A549 (cell line): ENCODE measurements at regions not wholly inside any gene's neighbourhood (a gene's known extent, or its start where the extent isn't known, plus 50 kb on each side); places are given as distances from the start of the nearest gene placed in this dataset.

ENCODE experiments used
- ATAC-seq, 2 experiments: fragments of 200-7000 bp in 1 of 2; fragments of >200 bp in 1 of 2; cut with Nextera tagmentation in 1 of 2; cut with Tn5 transposase in 1 of 2; 3 replicates each; pipeline versions ENCODE4 v1.8.0 to v1.9.1; 2018 to 2020; ENCODE audit warnings: mild to moderate bottlenecking in 1 of 2, moderate library complexity in 1 of 2
- CTCF ChIA-PET: fragments of 300-600 bp; sonication (Branson Sonifier 250); formaldehyde crosslinking; extraction: SDS; loops from one replicate; lab custom pipeline; 2021; ENCODE audit warnings: antibody characterized with exemption, inconsistent platforms; lab: Yijun Ruan, JAX
- POLR2A ChIA-PET: fragments of 350-600 bp; formaldehyde crosslinking; extraction: SDS; loops from one replicate; lab custom pipeline; 2021; ENCODE audit warnings: antibody characterized with exemption, inconsistent platforms; lab: Yijun Ruan, JAX
- DNase-seq, 2 experiments: peaks; one replicate each; pipeline versions ENCODE4 v3.0.0 to v3.0.0-alpha.2; 2011 to 2016; ENCODE audit warnings: low read depth in 1 of 2, low spot score in 1 of 2
- FAIRE-seq: peaks from 2 replicates; lab custom pipeline; 2011; peaks lifted over from hg19 to GRCh38; lab: Jason Lieb, UNC
- H3K27ac ChIP-seq, 2 experiments: fragments of >200 bp; sonication (Bioruptor Twin); formaldehyde crosslinking; 3 replicates each; pipeline ENCODE4 v1.5.1; 2016 to 2017
- H3K4me1 ChIP-seq: fragments of >200 bp; sonication (Bioruptor Twin); formaldehyde crosslinking; 3 replicates; pipeline ENCODE4 v1.6.1; 2016
- H3K4me2 ChIP-seq: fragments of >200 bp; sonication (Bioruptor Twin); formaldehyde crosslinking; 3 replicates; pipeline ENCODE4 v1.6.1; 2016
- H3K4me3 ChIP-seq: fragments of >200 bp; sonication (Bioruptor Twin); formaldehyde crosslinking; 3 replicates; pipeline ENCODE4 v1.5.1; 2016
- H3K9me3 ChIP-seq: fragments of >200 bp; sonication (Bioruptor Twin); formaldehyde crosslinking; 3 replicates; pipeline ENCODE4 v1.6.1; 2016
- CBX8 ChIP-seq: fragments of 200-600 bp; sonication (generic); IDR thresholded peaks from 2 replicates; pipeline ENCODE4 v1.6.1; 2016
- CEBPB ChIP-seq, 2 experiments: fragments of >200 bp in 1 of 2; sonication (Bioruptor Twin) in 1 of 2; formaldehyde crosslinking in 1 of 2; IDR thresholded peaks; 2 replicates each; pipeline ENCODE4 v1.6.1; 2012 to 2016
- EHF ChIP-seq: fragments of 250-450 bp; sonication (Bioruptor Pico); IDR thresholded peaks from 2 replicates; pipeline ENCODE4 v1.5.0; 2020; ENCODE audit warnings: mild to moderate bottlenecking
- FOSL2 ChIP-seq, 2 experiments: fragments of 450-650 bp in 1 of 2; fragments of >200 bp in 1 of 2; sonication (Bioruptor Twin) in 1 of 2; formaldehyde crosslinking; IDR thresholded peaks; 2 replicates each; pipeline versions ENCODE4 v1.5.0 to v1.6.1; 2016 to 2020; ENCODE audit warnings: mild to moderate bottlenecking in 1 of 2, moderate library complexity in 1 of 2
- FOXS1 ChIP-seq: fragments of 250-450 bp; sonication (Bioruptor Pico); IDR thresholded peaks from 2 replicates; pipeline ENCODE4 v1.5.0; 2020; ENCODE audit warnings: mild to moderate bottlenecking, moderate library complexity
- JUNB ChIP-seq: fragments of >200 bp; sonication (Bioruptor Twin); formaldehyde crosslinking; IDR thresholded peaks from 2 replicates; pipeline ENCODE4 v1.6.1; 2016
- KDM5A ChIP-seq: fragments of 200-600 bp; sonication (generic); IDR thresholded peaks from 2 replicates; pipeline ENCODE4 v1.6.1; 2016; ENCODE audit warnings: antibody characterized with exemption, mild to moderate bottlenecking
- MAFK ChIP-seq: fragments of 450-650 bp; IDR thresholded peaks from 2 replicates; pipeline ENCODE4 v1.6.1; 2014; ENCODE audit not compliant: partially characterized antibody
- MYC ChIP-seq: IDR thresholded peaks from 2 replicates; pipeline ENCODE4 v1.6.1; 2012; ENCODE audit warnings: mild to moderate bottlenecking, inconsistent platforms, low read length, improper control_type of control experiment, borderline replicate concordance
- PHF8 ChIP-seq: fragments of 200-600 bp; sonication (generic); IDR thresholded peaks from 2 replicates; pipeline ENCODE4 v1.6.1; 2016; ENCODE audit warnings: low read depth, mild to moderate bottlenecking, antibody characterized with exemption, moderate library complexity, borderline replicate concordance
- POLR2AphosphoS2 ChIP-seq: conservative IDR thresholded peaks from 2 replicates; pipeline ENCODE4 v1.6.1; 2012; ENCODE audit warnings: low read length, improper control_type of control experiment, inconsistent platforms
- RARB ChIP-seq: fragments of 250-450 bp; sonication (Bioruptor Pico); IDR thresholded peaks from 2 replicates; pipeline ENCODE4 v1.8.0; 2021; ENCODE audit warnings: mild to moderate bottlenecking, moderate library complexity
- RNF2 ChIP-seq: fragments of 200-600 bp; sonication (generic); IDR thresholded peaks from 2 replicates; pipeline ENCODE4 v1.6.1; 2016; ENCODE audit warnings: low read depth, mild to moderate bottlenecking, antibody characterized with exemption, moderate library complexity, borderline replicate concordance
- SMC3 ChIP-seq: fragments of >200 bp; sonication (Bioruptor Twin); formaldehyde crosslinking; IDR thresholded peaks from 3 replicates; pipeline ENCODE4 v1.6.1; 2018; ENCODE audit warnings: inconsistent platforms
- SREBF2 ChIP-seq: fragments of 450-650 bp; IDR thresholded peaks from 2 replicates; pipeline ENCODE4 v1.6.1; 2014; ENCODE audit warnings: mild to moderate bottlenecking, moderate library complexity
- TFCP2L1 ChIP-seq: fragments of 250-450 bp; sonication (Bioruptor Pico); IDR thresholded peaks from 2 replicates; pipeline ENCODE4 v1.5.0; 2021; ENCODE audit warnings: mild to moderate bottlenecking
- TP53 ChIP-seq: fragments of 250-450 bp; sonication (Bioruptor Pico); IDR thresholded peaks from 2 replicates; pipeline ENCODE4 v1.5.0; 2021; ENCODE audit warnings: mild to moderate bottlenecking, moderate library complexity
- ZC3H11A ChIP-seq: fragments of 450-650 bp; IDR thresholded peaks from 2 replicates; pipeline ENCODE4 v1.6.1; 2014; ENCODE audit warnings: antibody characterized with exemption, mild to moderate bottlenecking
- ZNF302 ChIP-seq: fragments of 250-450 bp; sonication (Bioruptor Pico); IDR thresholded peaks from 2 replicates; pipeline ENCODE4 v1.9.0; 2021; ENCODE audit warnings: inconsistent platforms, mild to moderate bottlenecking, moderate library complexity
- ZSCAN20 ChIP-seq: fragments of 250-450 bp; sonication (Bioruptor Pico); IDR thresholded peaks from 2 replicates; pipeline ENCODE4 v1.8.0; 2022; ENCODE audit warnings: mild to moderate bottlenecking, moderate library complexity
- WGBS: methylation state at CpG from one replicate; pipeline ENCODE4 v1.1.6; 2017; ENCODE audit errors: missing lambda C conversion rate; 5-methylcytosine and 5-hydroxymethylcytosine counted together
- TF ChIP-seq, protein P1 (sequence below): IDR thresholded peaks from 2 replicates; pipeline ENCODE4 v1.6.1; 2012
- TF ChIP-seq, protein P2 (sequence below): IDR thresholded peaks from 2 replicates; pipeline ENCODE4 v1.6.1; 2012; ENCODE audit warnings: low read depth, borderline replicate concordance
- TF ChIP-seq, protein P3 (sequence below): fragments of 250-450 bp; sonication (Bioruptor Pico); IDR thresholded peaks from 2 replicates; pipeline ENCODE4 v1.5.0; 2021; ENCODE audit warnings: mild to moderate bottlenecking, moderate library complexity, borderline replicate concordance
- TF ChIP-seq, protein P4 (sequence below): fragments of >200 bp; sonication (Bioruptor Twin); formaldehyde crosslinking; IDR thresholded peaks from 2 replicates; pipeline ENCODE4 v1.6.1; 2016
- TF ChIP-seq, protein P5 (sequence below): fragments of 450-650 bp; IDR thresholded peaks from 2 replicates; pipeline ENCODE4 v1.6.1; 2014; ENCODE audit warnings: antibody characterized with exemption

DNA sequence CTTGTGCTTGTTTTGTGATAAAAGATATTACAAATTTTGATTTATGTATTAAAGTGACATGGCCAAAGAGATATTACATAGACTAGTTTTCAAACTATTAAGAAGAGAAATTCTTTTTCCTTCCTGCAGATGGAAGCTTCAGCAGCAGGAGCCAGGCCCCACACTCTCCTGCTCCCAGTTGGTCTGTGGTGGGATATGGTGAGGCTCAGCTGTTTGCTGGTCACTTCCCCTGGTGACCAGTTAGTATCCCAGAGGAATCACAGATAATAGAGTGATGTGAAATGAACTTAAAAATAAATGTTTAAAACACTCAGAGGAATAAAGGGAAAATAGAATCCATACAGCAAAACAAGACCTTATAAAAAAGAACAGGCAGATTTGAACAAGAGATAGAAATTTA, 154.7 kb downstream of the KTN1 start:
- no peak for FAIRE-seq
- DNase-seq = no peak
- no peak for ATAC-seq
- H3K4me2 ChIP-seq = no peak overlapping the region
- no peak overlapping the region for H3K27ac ChIP-seq
- peaks cover 15% of the 10 kb centered on the region; the same call in 2 of the 3 replicates for H3K4me1 ChIP-seq
- H3K9me3 ChIP-seq = no peaks in the 10 kb centered on the region
- CTCF ChIA-PET = interaction anchor here (1.0 to 1.3 kb wide), 3 partner anchors 22 to 688 kb away, joined by 3 to 4 read pairs (median 3); no protein-coding TSS in a partner anchor
- TF ChIP-seq, protein P1, sequence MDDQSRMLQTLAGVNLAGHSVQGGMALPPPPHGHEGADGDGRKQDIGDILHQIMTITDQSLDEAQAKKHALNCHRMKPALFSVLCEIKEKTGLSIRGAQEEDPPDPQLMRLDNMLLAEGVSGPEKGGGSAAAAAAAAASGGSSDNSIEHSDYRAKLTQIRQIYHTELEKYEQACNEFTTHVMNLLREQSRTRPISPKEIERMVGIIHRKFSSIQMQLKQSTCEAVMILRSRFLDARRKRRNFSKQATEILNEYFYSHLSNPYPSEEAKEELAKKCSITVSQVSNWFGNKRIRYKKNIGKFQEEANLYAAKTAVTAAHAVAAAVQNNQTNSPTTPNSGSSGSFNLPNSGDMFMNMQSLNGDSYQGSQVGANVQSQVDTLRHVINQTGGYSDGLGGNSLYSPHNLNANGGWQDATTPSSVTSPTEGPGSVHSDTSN = no peak
- TF ChIP-seq ZNF302 (CRISPR knock-in tag) = no peak
- TF ChIP-seq, protein P2, sequence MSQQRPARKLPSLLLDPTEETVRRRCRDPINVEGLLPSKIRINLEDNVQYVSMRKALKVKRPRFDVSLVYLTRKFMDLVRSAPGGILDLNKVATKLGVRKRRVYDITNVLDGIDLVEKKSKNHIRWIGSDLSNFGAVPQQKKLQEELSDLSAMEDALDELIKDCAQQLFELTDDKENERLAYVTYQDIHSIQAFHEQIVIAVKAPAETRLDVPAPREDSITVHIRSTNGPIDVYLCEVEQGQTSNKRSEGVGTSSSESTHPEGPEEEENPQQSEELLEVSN = no peak
- TF ChIP-seq CBX8 = no peak
- no peak for TF ChIP-seq RNF2
- TF ChIP-seq, all 56 proteins: peak for 0
- H3K4me3 ChIP-seq = no peak overlapping the region
- POLR2A ChIA-PET = no interaction called here

DNA sequence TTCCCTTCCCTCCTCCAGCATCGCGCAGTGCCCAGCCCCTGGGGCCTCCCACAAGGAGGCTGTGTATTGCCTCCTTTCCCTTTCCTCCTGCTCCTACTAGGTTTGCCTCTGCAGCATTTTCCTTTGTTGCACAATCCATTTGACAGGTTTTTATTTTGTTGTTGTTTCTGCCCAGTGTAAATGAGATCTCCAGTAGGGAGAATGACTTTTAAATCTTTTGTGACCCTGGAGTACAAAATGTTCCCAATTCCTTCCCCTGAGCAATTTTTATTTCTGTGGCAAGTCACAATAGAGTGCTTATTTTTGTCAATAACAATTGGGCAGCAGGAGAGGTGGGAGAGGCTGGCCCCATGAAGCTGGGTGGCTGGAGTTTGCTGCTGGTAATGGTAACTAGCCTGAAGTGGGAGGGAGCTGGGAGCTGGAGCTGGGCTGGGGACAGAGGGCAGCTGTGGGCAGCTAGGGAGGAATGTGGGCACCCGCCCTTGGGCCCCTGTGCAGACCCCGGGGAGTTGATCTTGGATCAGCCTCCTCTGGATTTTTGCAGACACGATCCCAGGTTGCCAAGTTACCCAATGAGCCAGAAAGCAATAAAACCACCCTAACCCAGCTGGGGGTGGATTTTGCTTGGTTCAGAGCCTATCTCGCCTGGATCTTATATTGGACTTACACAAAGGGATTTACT, 160.1 kb downstream of the KTN1 start:
- no peak for DNase-seq
- peak overlapping the region in 1 of 2 experiments; percentile 38; a peak in 2 of 6 replicates for H3K27ac ChIP-seq
- POLR2A ChIA-PET = no interaction called here
- no peak overlapping the region for H3K4me3 ChIP-seq
- CTCF ChIA-PET = interaction anchor here (0.6 to 0.7 kb wide), 2 partner anchors 17 to 301 kb away, joined by 3 read pairs; no protein-coding TSS in a partner anchor
- TF ChIP-seq SREBF2 (no peak), MAFK (no peak), ZC3H11A (no peak), EHF (CRISPR knock-in tag) (no peak)
- TF ChIP-seq, protein P3, sequence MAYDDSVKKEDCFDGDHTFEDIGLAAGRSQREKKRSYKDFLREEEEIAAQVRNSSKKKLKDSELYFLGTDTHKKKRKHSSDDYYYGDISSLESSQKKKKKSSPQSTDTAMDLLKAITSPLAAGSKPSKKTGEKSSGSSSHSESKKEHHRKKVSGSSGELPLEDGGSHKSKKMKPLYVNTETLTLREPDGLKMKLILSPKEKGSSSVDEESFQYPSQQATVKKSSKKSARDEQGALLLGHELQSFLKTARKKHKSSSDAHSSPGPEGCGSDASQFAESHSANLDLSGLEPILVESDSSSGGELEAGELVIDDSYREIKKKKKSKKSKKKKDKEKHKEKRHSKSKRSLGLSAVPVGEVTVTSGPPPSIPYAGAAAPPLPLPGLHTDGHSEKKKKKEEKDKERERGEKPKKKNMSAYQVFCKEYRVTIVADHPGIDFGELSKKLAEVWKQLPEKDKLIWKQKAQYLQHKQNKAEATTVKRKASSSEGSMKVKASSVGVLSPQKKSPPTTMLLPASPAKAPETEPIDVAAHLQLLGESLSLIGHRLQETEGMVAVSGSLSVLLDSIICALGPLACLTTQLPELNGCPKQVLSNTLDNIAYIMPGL (CRISPR knock-in tag) = no peak
- no peaks in the 10 kb centered on the region for H3K9me3 ChIP-seq
- no peak for ATAC-seq
- H3K4me1 ChIP-seq = peaks cover 7% of the 10 kb centered on the region; the same call in 1 of the 3 replicates
- no peak for FAIRE-seq
- H3K4me2 ChIP-seq = no peak overlapping the region
- 69% methylated on average over 6 of the region's 6 CpGs for WGBS

DNA sequence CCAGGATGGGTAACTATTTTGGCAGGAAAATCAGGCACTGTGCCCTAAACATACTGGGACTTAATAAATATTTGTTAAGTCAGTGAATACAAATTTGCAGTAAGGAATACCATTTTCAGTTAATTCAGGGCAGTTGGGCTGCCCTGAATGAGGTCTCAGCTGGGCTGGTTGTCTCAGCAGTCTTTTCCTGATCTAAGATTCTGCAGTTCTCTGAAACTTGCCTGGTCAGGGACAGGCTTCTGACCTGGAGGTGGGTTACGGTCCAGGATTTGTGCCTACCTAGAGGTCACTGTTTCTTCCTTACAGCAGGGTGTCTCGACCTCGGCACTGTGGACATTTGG, 160.6 kb downstream of the KTN1 start:
- no peak overlapping the region for H3K4me3 ChIP-seq
- peak in 1 of 2 experiments; percentile 23; a peak in 1 of 6 replicates for ATAC-seq
- TF ChIP-seq, protein P4, sequence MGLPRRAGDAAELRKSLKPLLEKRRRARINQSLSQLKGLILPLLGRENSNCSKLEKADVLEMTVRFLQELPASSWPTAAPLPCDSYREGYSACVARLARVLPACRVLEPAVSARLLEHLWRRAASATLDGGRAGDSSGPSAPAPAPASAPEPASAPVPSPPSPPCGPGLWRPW = no peak
- TF ChIP-seq MAFK (no peak), RARB (CRISPR knock-in tag) (no peak), CEBPB (IDR thresholded peaks at IDR 0.05) (no peak), JUNB (no peak), ZNF302 (CRISPR knock-in tag) (no peak), CBX8 (no peak)
- TF ChIP-seq, all 56 proteins: peak for 0
- Histone ChIP-seq H3K9me3 (no peaks in the 10 kb centered on the region), H3K4me2 (no peak overlapping the region), H3K27ac (peak overlapping the region in 1 of 2 experiments; percentile 38; a peak in 2 of 6 replicates), H3K4me1 (peaks cover 7% of the 10 kb centered on the region; the same call in 1 of the 3 replicates)
- FAIRE-seq (no peak), DNase-seq (no peak)
- POLR2A ChIA-PET = no interaction called here
- CTCF ChIA-PET = interaction anchor here (0.6 to 0.7 kb wide), 2 partner anchors 18 to 302 kb away, joined by 3 read pairs; no protein-coding TSS in a partner anchor
- WGBS = 87% methylated on average over 3 of the region's 3 CpGs

DNA sequence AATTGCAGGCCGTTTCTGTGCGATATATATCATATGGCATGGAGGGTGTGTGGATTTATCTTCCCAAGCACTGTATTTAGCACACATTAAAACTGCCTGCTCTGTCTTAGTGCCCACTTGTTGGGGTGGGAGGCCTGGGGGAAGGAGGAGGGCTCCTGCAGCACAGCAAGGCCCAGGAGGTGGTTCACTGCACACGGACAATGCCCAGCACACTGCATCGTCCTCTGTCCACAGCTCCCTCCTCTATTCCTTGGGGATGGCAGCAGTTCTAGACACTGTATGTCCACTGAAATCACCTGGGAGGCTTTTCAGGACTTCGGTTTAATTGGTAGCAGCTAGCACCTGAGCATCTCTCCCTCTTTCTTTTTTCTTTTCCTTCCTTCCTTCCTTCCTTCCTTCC, 161.2 kb downstream of the KTN1 start:
- H3K27ac ChIP-seq = no peak overlapping the region
- no peaks in the 10 kb centered on the region for H3K9me3 ChIP-seq
- H3K4me1 ChIP-seq = peaks cover 9% of the 10 kb centered on the region; the same call in 2 of the 3 replicates
- WGBS = 82% methylated on average over 4 of the region's 5 CpGs
- CTCF ChIA-PET = interaction anchor here (1.4 to 3.0 kb wide), 2 partner anchors 9 to 24 kb away, joined by 3 to 8 read pairs; no protein-coding TSS in a partner anchor
- POLR2A ChIA-PET = no interaction called here
- DNase-seq (no peak), ATAC-seq (no peak; a peak in 1 of 6 replicates), FAIRE-seq (no peak)
- no peak overlapping the region for H3K4me2 ChIP-seq
- no peak overlapping the region for H3K4me3 ChIP-seq
- TF ChIP-seq ZC3H11A = no peak
- no peak for TF ChIP-seq PHF8
- TF ChIP-seq SMC3 = no peak
- no peak for TF ChIP-seq TFCP2L1 (CRISPR knock-in tag)
- TF ChIP-seq MYC = no peak
- TF ChIP-seq FOSL2 (IDR thresholded peaks at IDR 0.05) = no peak
- no peak for TF ChIP-seq FOSL2 (CRISPR knock-in tag; IDR thresholded peaks at IDR 0.05)
- TF ChIP-seq POLR2AphosphoS2 = no peak
- no peak for TF ChIP-seq RNF2
- no peak for TF ChIP-seq ZSCAN20 (CRISPR knock-in tag)
- TF ChIP-seq RARB (CRISPR knock-in tag) = no peak
- no peak for TF ChIP-seq KDM5A
- TF ChIP-seq, protein P5, sequence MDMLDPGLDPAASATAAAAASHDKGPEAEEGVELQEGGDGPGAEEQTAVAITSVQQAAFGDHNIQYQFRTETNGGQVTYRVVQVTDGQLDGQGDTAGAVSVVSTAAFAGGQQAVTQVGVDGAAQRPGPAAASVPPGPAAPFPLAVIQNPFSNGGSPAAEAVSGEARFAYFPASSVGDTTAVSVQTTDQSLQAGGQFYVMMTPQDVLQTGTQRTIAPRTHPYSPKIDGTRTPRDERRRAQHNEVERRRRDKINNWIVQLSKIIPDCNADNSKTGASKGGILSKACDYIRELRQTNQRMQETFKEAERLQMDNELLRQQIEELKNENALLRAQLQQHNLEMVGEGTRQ = no peak
- no peak for TF ChIP-seq TP53
- no peak for TF ChIP-seq FOXS1
